ENCODE measurements at regions not wholly inside any gene's neighbourhood (a gene's known extent, or its start where the extent isn't known, plus 50 kb on each side); places are given as distances from the start of the nearest gene placed in this dataset.
"Not testable (repeated sequence)": the region's sequence is repeated elsewhere in the genome, so short reads cannot be mapped to it uniquely, and the experiment has no call there.

GRCh38 chr20:26373066-26373465 is 676.4 kb upstream of the ZNF337 start:
- intact Hi-C loops (cut with DNase I, micrococcal nuclease); ATAC-seq; DNase-seq: not testable (repeated sequence)

- ATAC-seq = no peak
- intact Hi-C loops (cut with DNase I, micrococcal nuclease) = no loop called here
Observed at GRCh38 chr20:26354511-26354910, 657.9 kb upstream of the ZNF337 start.

GRCh38 chr20:26347396-26347795 is 650.7 kb upstream of the ZNF337 start:
- intact Hi-C loops (cut with DNase I, micrococcal nuclease) = no loop called here
- DNase-seq = no peak
- ATAC-seq = no peak

More at GRCh38 chr20:26354511-26354910, 657.9 kb upstream of the ZNF337 start:
- DNase-seq = no peak

- ATAC-seq; DNase-seq; intact Hi-C loops (cut with DNase I, micrococcal nuclease): not testable (repeated sequence)
Observed at GRCh38 chr20:26340460-26341065, 643.9 kb upstream of the ZNF337 start.

- ATAC-seq = no peak
- intact Hi-C loops (cut with DNase I, micrococcal nuclease) = no loop called here
- DNase-seq = no peak
Observed at GRCh38 chr20:26324177-26324576, 627.5 kb upstream of the ZNF337 start.

GRCh38 chr20:26315054-26315453 is 618.4 kb upstream of the ZNF337 start:
- no peak for ATAC-seq
- no peak for DNase-seq
- intact Hi-C loops (cut with DNase I, micrococcal nuclease) = no loop called here

- DNase-seq; intact Hi-C loops (cut with DNase I, micrococcal nuclease); ATAC-seq: not testable (repeated sequence)
Observed at GRCh38 chr20:26309720-26310119, 613.1 kb upstream of the ZNF337 start.

GRCh38 chr20:26308961-26309360 is 612.3 kb upstream of the ZNF337 start:
- intact Hi-C loops (cut with DNase I, micrococcal nuclease) = no loop called here
- ATAC-seq (no peak), DNase-seq (no peak)

- intact Hi-C loops (cut with DNase I, micrococcal nuclease) = no loop called here
- no peak for ATAC-seq
- no peak for DNase-seq
Observed at GRCh38 chr20:26295006-26295405, 598.4 kb upstream of the ZNF337 start.

GRCh38 chr20:26288379-26289061 is 591.9 kb upstream of the ZNF337 start:
- intact Hi-C loops (cut with DNase I, micrococcal nuclease); ATAC-seq; DNase-seq: not testable (repeated sequence)

GRCh38 chr20:26279238-26279637 is 582.6 kb upstream of the ZNF337 start:
- DNase-seq (no peak), ATAC-seq (no peak)
- intact Hi-C loops (cut with DNase I, micrococcal nuclease) = no loop called here

- no peak for DNase-seq
- intact Hi-C loops (cut with DNase I, micrococcal nuclease) = no loop called here
- no peak for ATAC-seq
Observed at GRCh38 chr20:26277339-26277738, 580.7 kb upstream of the ZNF337 start.

GRCh38 chr20:26276554-26277210 is 580.0 kb upstream of the ZNF337 start:
- DNase-seq (no peak), ATAC-seq (no peak)
- intact Hi-C loops (cut with DNase I, micrococcal nuclease) = no loop called here

- intact Hi-C loops (cut with DNase I, micrococcal nuclease); DNase-seq; ATAC-seq: not testable (repeated sequence)
Observed at GRCh38 chr20:26268762-26269161, 572.1 kb upstream of the ZNF337 start.

GRCh38 chr20:26260925-26261324 is 564.3 kb upstream of the ZNF337 start:
- intact Hi-C loops (cut with DNase I, micrococcal nuclease); DNase-seq; ATAC-seq: not testable (repeated sequence)

- ATAC-seq; DNase-seq; intact Hi-C loops (cut with DNase I, micrococcal nuclease): not testable (repeated sequence)
Observed at GRCh38 chr20:26252311-26252975, 555.8 kb upstream of the ZNF337 start.

- ATAC-seq; DNase-seq; intact Hi-C loops (cut with DNase I, micrococcal nuclease): not testable (repeated sequence)
Observed at GRCh38 chr20:26251376-26251775, 554.7 kb upstream of the ZNF337 start.

GRCh38 chr20:26250249-26251114 is 553.8 kb upstream of the ZNF337 start:
- intact Hi-C loops (cut with DNase I, micrococcal nuclease); ATAC-seq; DNase-seq: not testable (repeated sequence)

Data from left colon (tissue), 2 donors.